ENCODE measurements at regions not wholly inside any gene's neighbourhood (a gene's known extent, or its start where the extent isn't known, plus 50 kb on each side); places are given as distances from the start of the nearest gene placed in this dataset.

GRCh38 chr4:122221322-122221721, 69.2 kb downstream of the BLTP1 start:
- no peak overlapping the region for H3K4me3 ChIP-seq
- DNase-seq, result no peak
- H3K27ac ChIP-seq, result no peak overlapping the region
- H3K36me3 ChIP-seq, result peaks cover 0 to 79% (median 0%) of the 10 kb centered on the region in 3 donors
- H3K9me3 ChIP-seq, result no peaks in the 10 kb centered on the region
- H3K27me3 ChIP-seq, result no peaks in the 10 kb centered on the region
- intact Hi-C loops (cut with DNase I), result no loop called here
- H3K4me1 ChIP-seq, result no peaks in the 10 kb centered on the region
- TF ChIP-seq POLR2A (IDR thresholded peaks at IDR 0.05), result no peak
- no peak for TF ChIP-seq CTCF (IDR thresholded peaks at IDR 0.05)
- 64 to 76% methylated on average over 3 of the region's 3 CpGs for WGBS, 2 donors

DNA sequence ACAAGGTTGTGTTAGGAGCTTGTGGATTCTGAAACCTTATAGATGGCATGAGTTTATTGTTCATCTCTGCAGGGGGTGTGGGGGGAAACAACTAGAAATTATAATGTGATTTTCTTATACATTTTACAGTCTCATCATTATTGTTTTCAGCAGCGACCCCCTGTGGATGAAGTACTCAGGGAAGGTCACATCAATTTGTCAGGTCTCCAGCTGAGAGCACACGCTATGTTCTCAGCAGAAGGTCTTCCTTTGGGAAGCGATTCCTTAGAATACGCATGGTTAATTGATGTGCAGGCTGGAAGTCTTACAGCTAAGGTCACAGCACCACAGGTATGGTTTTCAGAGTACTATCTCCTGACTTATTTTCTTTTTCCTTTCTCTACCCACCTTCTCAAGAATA, 72.2 kb downstream of the BLTP1 start:
- WGBS, 2 donors, result 67 to 82% methylated on average over 4 of the region's 4 CpGs
- no peaks in the 10 kb centered on the region for H3K4me1 ChIP-seq
- no peaks in the 10 kb centered on the region for H3K27me3 ChIP-seq
- no peak overlapping the region for H3K27ac ChIP-seq
- no peak overlapping the region for H3K4me3 ChIP-seq
- no peak for TF ChIP-seq CTCF (IDR thresholded peaks at IDR 0.05)
- TF ChIP-seq POLR2A (IDR thresholded peaks at IDR 0.05), result no peak
- peaks cover 0 to 90% (median 0%) of the 10 kb centered on the region in 3 donors for H3K36me3 ChIP-seq
- no peak for DNase-seq
- H3K9me3 ChIP-seq, result no peaks in the 10 kb centered on the region
- intact Hi-C loops (cut with DNase I), result no loop called here

- no peak overlapping the region for H3K4me3 ChIP-seq
- peaks cover 0 to 91% (median 0%) of the 10 kb centered on the region in 3 donors for H3K36me3 ChIP-seq
- no peaks in the 10 kb centered on the region for H3K4me1 ChIP-seq
- H3K9me3 ChIP-seq, result no peaks in the 10 kb centered on the region
- DNase-seq, result no peak
- 75 to 83% methylated on average over 2 of the region's 2 CpGs for WGBS, 2 donors
- TF ChIP-seq POLR2A (IDR thresholded peaks at IDR 0.05), result no peak
- no peak for TF ChIP-seq CTCF (IDR thresholded peaks at IDR 0.05)
- no peaks in the 10 kb centered on the region for H3K27me3 ChIP-seq
- intact Hi-C loops (cut with DNase I), result no loop called here
- H3K27ac ChIP-seq, result no peak overlapping the region
These were observed 75.1 kb downstream of the BLTP1 start for GRCh38 chr4:122227202-122227601.

DNA sequence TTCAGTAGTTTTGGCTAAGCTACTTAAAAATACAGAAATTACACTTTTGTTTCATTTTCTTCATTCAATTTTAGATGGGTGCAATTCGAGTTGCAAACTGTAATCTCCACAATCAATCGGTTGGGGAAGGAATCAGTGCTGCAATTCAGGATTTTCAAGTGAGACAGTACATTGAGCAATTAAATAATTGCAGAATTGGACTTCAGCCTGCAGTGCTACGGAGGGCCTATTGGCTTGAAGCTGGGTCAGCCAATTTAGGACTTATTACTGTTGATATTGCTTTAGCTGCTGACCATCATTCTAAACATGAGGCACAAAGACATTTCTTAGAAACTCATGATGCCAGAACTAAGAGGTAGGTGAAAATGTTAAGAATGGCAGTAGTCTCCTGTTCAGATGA, 77.7 kb downstream of the BLTP1 start:
- 65 to 95% methylated on average over 2 to 3 of the region's 3 CpGs for WGBS, 2 donors
- DNase-seq, result no peak
- Histone ChIP-seq H3K27me3 (no peaks in the 10 kb centered on the region), H3K4me3 (no peak overlapping the region), H3K9me3 (no peaks in the 10 kb centered on the region), H3K27ac (no peak overlapping the region), H3K4me1 (no peaks in the 10 kb centered on the region), H3K36me3 (peaks cover 0 to 85% (median 0%) of the 10 kb centered on the region in 3 donors)
- intact Hi-C loops (cut with DNase I), result no loop called here
- TF ChIP-seq POLR2A (IDR thresholded peaks at IDR 0.05), result no peak

DNA sequence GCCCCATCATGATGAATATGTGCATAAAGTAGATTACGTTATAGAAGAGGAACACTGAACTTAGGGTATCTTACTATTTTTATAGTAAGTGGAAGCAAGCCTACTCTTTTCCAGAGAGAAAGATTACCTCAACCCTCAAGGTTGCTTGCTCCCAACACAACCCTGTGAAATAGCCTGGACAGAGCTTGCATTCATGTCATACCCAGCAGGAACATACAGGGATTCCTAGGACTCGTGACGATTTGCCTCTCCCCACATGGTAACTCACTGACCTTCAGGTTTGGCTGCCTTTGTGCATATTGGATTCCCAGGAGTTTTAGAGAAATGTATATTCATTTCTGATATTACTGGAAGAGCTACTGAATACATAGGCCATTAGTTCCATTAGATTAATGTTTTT, 80.5 kb downstream of the BLTP1 start:
- no peak for DNase-seq
- intact Hi-C loops (cut with DNase I), result no loop called here
- Histone ChIP-seq H3K4me1 (no peaks in the 10 kb centered on the region), H3K27ac (no peak overlapping the region), H3K4me3 (no peak overlapping the region), H3K36me3 (peaks cover 0 to 69% (median 0%) of the 10 kb centered on the region in 3 donors), H3K9me3 (no peaks in the 10 kb centered on the region), H3K27me3 (no peaks in the 10 kb centered on the region)
- no peak for TF ChIP-seq CTCF (IDR thresholded peaks at IDR 0.05)
- TF ChIP-seq POLR2A (IDR thresholded peaks at IDR 0.05), result no peak
- 97 to 98% methylated on average over 3 of the region's 3 CpGs for WGBS, 2 donors

DNA sequence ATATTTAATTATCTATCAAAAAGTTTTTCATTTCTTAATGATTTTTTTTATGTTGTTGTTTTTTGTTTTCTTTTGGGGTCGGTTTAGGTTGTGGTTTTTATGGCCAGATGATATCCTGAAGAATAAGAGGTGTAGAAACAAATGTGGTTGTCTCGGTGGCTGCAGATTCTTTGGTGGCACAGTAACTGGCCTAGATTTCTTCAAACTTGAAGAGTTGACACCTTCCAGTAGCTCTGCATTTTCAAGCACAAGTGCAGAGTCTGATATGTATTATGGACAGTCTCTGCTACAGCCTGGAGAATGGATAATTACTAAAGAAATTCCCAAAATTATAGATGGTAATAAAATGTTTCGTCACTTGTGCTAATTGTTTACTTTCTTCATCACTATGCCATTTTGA, 82.6 kb downstream of the BLTP1 start:
- H3K9me3 ChIP-seq, result no peaks in the 10 kb centered on the region
- no peaks in the 10 kb centered on the region for H3K27me3 ChIP-seq
- H3K27ac ChIP-seq, result no peak overlapping the region
- TF ChIP-seq CTCF (IDR thresholded peaks at IDR 0.05), result no peak
- TF ChIP-seq POLR2A (IDR thresholded peaks at IDR 0.05), result no peak
- H3K4me3 ChIP-seq, result no peak overlapping the region
- no peaks in the 10 kb centered on the region for H3K4me1 ChIP-seq
- peaks cover 0 to 73% (median 3%) of the 10 kb centered on the region in 3 donors for H3K36me3 ChIP-seq
- DNase-seq, result no peak
- intact Hi-C loops (cut with DNase I), result no loop called here
- 90 to 92% methylated on average over 3 of the region's 3 CpGs for WGBS, 2 donors

Data from esophagus squamous epithelium (tissue), 5 donors.